C4-2B (cell line): ENCODE measurements at regions not wholly inside any gene's neighbourhood (a gene's known extent, or its start where the extent isn't known, plus 50 kb on each side); places are given as distances from the start of the nearest gene placed in this dataset.

Experiments
- ZFX ChIP-seq: fragments of 450-650 bp; IDR thresholded peaks from 2 replicates; pipeline ENCODE4 v1.6.1; 2017
- TF ChIP-seq, protein P1 (sequence below): fragments of 450-650 bp; conservative IDR thresholded peaks from 2 replicates; pipeline ENCODE4 v1.5.1; 2017; ENCODE audit warnings: mild to moderate bottlenecking

GRCh38 chr7:22551768-22552513 is 52.0 kb upstream of the STEAP1B start:
- TF ChIP-seq, protein P1, sequence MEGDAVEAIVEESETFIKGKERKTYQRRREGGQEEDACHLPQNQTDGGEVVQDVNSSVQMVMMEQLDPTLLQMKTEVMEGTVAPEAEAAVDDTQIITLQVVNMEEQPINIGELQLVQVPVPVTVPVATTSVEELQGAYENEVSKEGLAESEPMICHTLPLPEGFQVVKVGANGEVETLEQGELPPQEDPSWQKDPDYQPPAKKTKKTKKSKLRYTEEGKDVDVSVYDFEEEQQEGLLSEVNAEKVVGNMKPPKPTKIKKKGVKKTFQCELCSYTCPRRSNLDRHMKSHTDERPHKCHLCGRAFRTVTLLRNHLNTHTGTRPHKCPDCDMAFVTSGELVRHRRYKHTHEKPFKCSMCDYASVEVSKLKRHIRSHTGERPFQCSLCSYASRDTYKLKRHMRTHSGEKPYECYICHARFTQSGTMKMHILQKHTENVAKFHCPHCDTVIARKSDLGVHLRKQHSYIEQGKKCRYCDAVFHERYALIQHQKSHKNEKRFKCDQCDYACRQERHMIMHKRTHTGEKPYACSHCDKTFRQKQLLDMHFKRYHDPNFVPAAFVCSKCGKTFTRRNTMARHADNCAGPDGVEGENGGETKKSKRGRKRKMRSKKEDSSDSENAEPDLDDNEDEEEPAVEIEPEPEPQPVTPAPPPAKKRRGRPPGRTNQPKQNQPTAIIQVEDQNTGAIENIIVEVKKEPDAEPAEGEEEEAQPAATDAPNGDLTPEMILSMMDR, result no peak
- TF ChIP-seq ZFX, result no peak
